GM23338 (cell line): ENCODE measurements at regions not wholly inside any gene's neighbourhood (a gene's known extent, or its start where the extent isn't known, plus 50 kb on each side); places are given as distances from the start of the nearest gene placed in this dataset.

Experiments
- ATAC-seq: fragments of 200-7000 bp; cut with Tn5 transposase; 3 replicates; pipeline ENCODE4 v1.9.1; 2020
- DNase-seq: peaks from one replicate; pipeline ENCODE4 v3.0.0-alpha.2; 2015; ENCODE audit warnings: low spot score
- H2AFZ ChIP-seq: fragments of 200-600 bp; sonication (generic); 2 replicates; pipeline ENCODE4 v1.8.0; 2016; ENCODE audit warnings: antibody characterized with exemption, mild to moderate bottlenecking, moderate library complexity
- H3F3A ChIP-seq: fragments of 200-600 bp; sonication (generic); replicated peaks from 2 replicates; pipeline ENCODE4 v1.8.0; 2017; ENCODE audit warnings: antibody characterized with exemption, mixed run types, low read depth
- H3K27ac ChIP-seq: fragments of 200-600 bp; sonication (generic); 2 replicates; pipeline ENCODE4 v1.6.1; 2016; ENCODE audit warnings: low read depth
- H3K27me3 ChIP-seq: fragments of 200-600 bp; sonication (generic); 2 replicates; pipeline ENCODE4 v1.8.0; 2016; ENCODE audit warnings: mild to moderate bottlenecking, mixed run types, moderate library complexity; ENCODE audit not compliant: insufficient read depth
- H3K36me3 ChIP-seq: fragments of 200-600 bp; sonication (generic); 2 replicates; pipeline ENCODE4 v1.8.0; 2016; ENCODE audit warnings: mild to moderate bottlenecking; ENCODE audit not compliant: insufficient read depth
- H3K4me1 ChIP-seq: fragments of 200-600 bp; sonication (generic); 2 replicates; pipeline ENCODE4 v1.8.0; 2016; ENCODE audit warnings: mild to moderate bottlenecking, moderate library complexity; ENCODE audit not compliant: insufficient read depth
- H3K4me2 ChIP-seq: fragments of 200-600 bp; sonication (generic); 2 replicates; pipeline ENCODE4 v1.7.1; 2017; ENCODE audit warnings: mixed run types
- H3K4me3 ChIP-seq: fragments of 200-600 bp; sonication (generic); 2 replicates; pipeline ENCODE4 v1.6.1; 2016; ENCODE audit warnings: mixed run types
- H3K79me2 ChIP-seq: fragments of 200-600 bp; sonication (generic); replicated peaks from 2 replicates; pipeline ENCODE4 v1.8.0; 2017; ENCODE audit warnings: mild to moderate bottlenecking; ENCODE audit not compliant: insufficient read depth
- H3K9me2 ChIP-seq: fragments of 200-600 bp; sonication (generic); 2 replicates; pipeline ENCODE4 v1.8.0; 2017; ENCODE audit not compliant: insufficient read depth
- H4K20me1 ChIP-seq: fragments of 200-600 bp; sonication (generic); replicated peaks from 2 replicates; pipeline ENCODE4 v1.8.0; 2017; ENCODE audit warnings: mild to moderate bottlenecking; ENCODE audit not compliant: insufficient read depth
- H3K27ac Mint-ChIP-seq: 2 replicates; pipeline ENCODE4 v1.8.0; 2020; ENCODE audit warnings: inconsistent platforms, mild to moderate bottlenecking, moderate library complexity, mixed read lengths
- H3K27me3 Mint-ChIP-seq: 3 replicates; pipeline ENCODE4 v1.8.0; 2022; ENCODE audit warnings: low read depth, mild to moderate bottlenecking, moderate library complexity, mixed read lengths, inconsistent platforms; ENCODE audit not compliant: insufficient read depth, poor library complexity
- H3K36me3 Mint-ChIP-seq: 3 replicates; pipeline ENCODE4 v1.8.0; 2021; ENCODE audit warnings: low read depth, mild to moderate bottlenecking, inconsistent platforms, moderate library complexity, mixed read lengths
- H3K4me1 Mint-ChIP-seq: 3 replicates; pipeline ENCODE4 v1.8.0; 2020; ENCODE audit warnings: mild to moderate bottlenecking, inconsistent platforms, mixed read lengths
- H3K4me3 Mint-ChIP-seq: 3 replicates; pipeline ENCODE4 v1.8.0; 2021; ENCODE audit warnings: moderate library complexity, mild to moderate bottlenecking, inconsistent platforms, mixed read lengths
- H3K9me3 Mint-ChIP-seq: 3 replicates; pipeline ENCODE4 v1.8.0; 2020; ENCODE audit warnings: moderate library complexity, mild to moderate bottlenecking, inconsistent platforms, mixed read lengths
- EZH2 ChIP-seq: fragments of 200-600 bp; sonication (generic); IDR thresholded peaks from one replicate; pipeline ENCODE4 v1.8.0; 2017; ENCODE audit warnings: antibody characterized with exemption, mild to moderate bottlenecking, low read depth; ENCODE audit not compliant: unreplicated experiment
- EZH2phosphoT487 ChIP-seq: fragments of 200-600 bp; sonication (generic); IDR thresholded peaks from one replicate; pipeline ENCODE4 v1.8.1; 2018; ENCODE audit warnings: antibody characterized with exemption; ENCODE audit not compliant: unreplicated experiment
- JUNB ChIP-seq: IDR thresholded peaks from one replicate; pipeline ENCODE4 v1.6.1; 2016; ENCODE audit warnings: antibody characterized with exemption; ENCODE audit not compliant: unreplicated experiment
- ZNF114 ChIP-seq: fragments of 250-450 bp; sonication (Bioruptor Pico); IDR thresholded peaks from 2 replicates; pipeline ENCODE4 v1.5.0; 2020; ENCODE audit warnings: mild to moderate bottlenecking, moderate library complexity
- ZNF462 ChIP-seq: fragments of 250-450 bp; sonication (Bioruptor Pico); IDR thresholded peaks from 2 replicates; pipeline ENCODE4 v1.5.0; 2020; ENCODE audit warnings: mild to moderate bottlenecking, moderate library complexity
- TF ChIP-seq, protein P1 (sequence below): IDR thresholded peaks from one replicate; pipeline ENCODE4 v1.6.1; 2018; ENCODE audit warnings: antibody characterized with exemption; ENCODE audit not compliant: unreplicated experiment

- no peaks in the 10 kb centered on the region for H4K20me1 ChIP-seq
- H3K9me3 Mint-ChIP-seq, result peaks cover 36% of the 10 kb centered on the region
- peaks cover 2% of the 10 kb centered on the region for H3K27me3 Mint-ChIP-seq
- peaks cover 3% of the 10 kb centered on the region; the same call in 1 of the 2 replicates for H3K9me2 ChIP-seq
- no peak for ATAC-seq
- H3K27ac Mint-ChIP-seq, result no peak overlapping the region
- DNase-seq, result no peak
- H3K4me3 ChIP-seq, result no peak overlapping the region
- no peaks in the 10 kb centered on the region for H3K79me2 ChIP-seq
- H3K4me3 Mint-ChIP-seq, result no peak overlapping the region
- no peaks in the 10 kb centered on the region for H3F3A ChIP-seq
- no peak overlapping the region for H2AFZ ChIP-seq
- H3K4me2 ChIP-seq, result no peak overlapping the region
- no peaks in the 10 kb centered on the region for H3K4me1 ChIP-seq
- H3K36me3 Mint-ChIP-seq, result peaks cover 29% of the 10 kb centered on the region
- TF ChIP-seq, protein P1, sequence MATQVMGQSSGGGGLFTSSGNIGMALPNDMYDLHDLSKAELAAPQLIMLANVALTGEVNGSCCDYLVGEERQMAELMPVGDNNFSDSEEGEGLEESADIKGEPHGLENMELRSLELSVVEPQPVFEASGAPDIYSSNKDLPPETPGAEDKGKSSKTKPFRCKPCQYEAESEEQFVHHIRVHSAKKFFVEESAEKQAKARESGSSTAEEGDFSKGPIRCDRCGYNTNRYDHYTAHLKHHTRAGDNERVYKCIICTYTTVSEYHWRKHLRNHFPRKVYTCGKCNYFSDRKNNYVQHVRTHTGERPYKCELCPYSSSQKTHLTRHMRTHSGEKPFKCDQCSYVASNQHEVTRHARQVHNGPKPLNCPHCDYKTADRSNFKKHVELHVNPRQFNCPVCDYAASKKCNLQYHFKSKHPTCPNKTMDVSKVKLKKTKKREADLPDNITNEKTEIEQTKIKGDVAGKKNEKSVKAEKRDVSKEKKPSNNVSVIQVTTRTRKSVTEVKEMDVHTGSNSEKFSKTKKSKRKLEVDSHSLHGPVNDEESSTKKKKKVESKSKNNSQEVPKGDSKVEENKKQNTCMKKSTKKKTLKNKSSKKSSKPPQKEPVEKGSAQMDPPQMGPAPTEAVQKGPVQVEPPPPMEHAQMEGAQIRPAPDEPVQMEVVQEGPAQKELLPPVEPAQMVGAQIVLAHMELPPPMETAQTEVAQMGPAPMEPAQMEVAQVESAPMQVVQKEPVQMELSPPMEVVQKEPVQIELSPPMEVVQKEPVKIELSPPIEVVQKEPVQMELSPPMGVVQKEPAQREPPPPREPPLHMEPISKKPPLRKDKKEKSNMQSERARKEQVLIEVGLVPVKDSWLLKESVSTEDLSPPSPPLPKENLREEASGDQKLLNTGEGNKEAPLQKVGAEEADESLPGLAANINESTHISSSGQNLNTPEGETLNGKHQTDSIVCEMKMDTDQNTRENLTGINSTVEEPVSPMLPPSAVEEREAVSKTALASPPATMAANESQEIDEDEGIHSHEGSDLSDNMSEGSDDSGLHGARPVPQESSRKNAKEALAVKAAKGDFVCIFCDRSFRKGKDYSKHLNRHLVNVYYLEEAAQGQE, result no peak
- TF ChIP-seq ZNF114 (CRISPR knock-in tag) (no peak), JUNB (no peak)
- no peaks in the 10 kb centered on the region for H3K27me3 ChIP-seq
- H3K27ac ChIP-seq, result no peak overlapping the region
- H3K4me1 Mint-ChIP-seq, result no peaks in the 10 kb centered on the region
- peaks cover 12% of the 10 kb centered on the region; the same call in 1 of the 2 replicates for H3K36me3 ChIP-seq
Measured at GRCh38 chr7:138289864-138290263, 170.2 kb upstream of the TRIM24 start.

DNA sequence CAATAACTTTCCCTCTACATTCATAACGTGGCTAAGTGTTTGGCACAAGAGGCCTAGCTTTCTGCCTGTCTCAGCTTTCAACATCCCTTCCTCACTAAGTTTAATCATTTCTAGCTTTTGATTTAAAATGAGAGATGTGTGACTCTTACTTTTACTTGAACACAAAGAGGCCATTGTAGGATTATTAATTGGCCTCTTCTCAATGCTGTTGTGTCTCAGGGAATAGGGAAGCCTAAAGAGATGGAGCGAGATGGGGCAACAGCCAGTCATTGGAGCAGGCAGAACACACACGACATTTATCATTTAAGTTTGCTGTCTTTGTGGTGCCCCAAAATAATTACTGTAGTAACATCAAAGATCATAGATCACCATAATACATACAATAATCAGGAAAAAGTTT, 167.1 kb upstream of the TRIM24 start:
- no peaks in the 10 kb centered on the region for H3F3A ChIP-seq
- Mint-ChIP-seq H3K36me3 (peaks cover 29% of the 10 kb centered on the region), H3K4me3 (no peak overlapping the region), H3K4me1 (no peaks in the 10 kb centered on the region), H3K9me3 (peaks cover 32% of the 10 kb centered on the region), H3K27ac (no peak overlapping the region), H3K27me3 (peaks cover 2% of the 10 kb centered on the region)
- DNase-seq, result no peak
- H3K4me1 ChIP-seq, result no peaks in the 10 kb centered on the region
- H3K27ac ChIP-seq, result no peak overlapping the region
- H3K27me3 ChIP-seq, result no peaks in the 10 kb centered on the region
- H2AFZ ChIP-seq, result peak overlapping the region; percentile 59
- H3K79me2 ChIP-seq, result no peaks in the 10 kb centered on the region
- H3K9me2 ChIP-seq, result peaks cover 3% of the 10 kb centered on the region; the same call in 1 of the 2 replicates
- H3K4me2 ChIP-seq, result no peak overlapping the region
- no peak overlapping the region for H3K4me3 ChIP-seq
- ATAC-seq, result no peak
- TF ChIP-seq EZH2phosphoT487 (no peak), EZH2 (no peak), ZNF462 (CRISPR knock-in tag) (no peak)
- H3K36me3 ChIP-seq, result peaks cover 12% of the 10 kb centered on the region; the same call in 1 of the 2 replicates
- no peaks in the 10 kb centered on the region for H4K20me1 ChIP-seq
